MM.1S (cell line): ENCODE measurements at regions not wholly inside any gene's neighbourhood (a gene's known extent, or its start where the extent isn't known, plus 50 kb on each side); places are given as distances from the start of the nearest gene placed in this dataset.
"Not testable (repeated sequence)": the region's sequence is repeated elsewhere in the genome, so short reads cannot be mapped to it uniquely, and the experiment has no call there.

ENCODE experiments used
- DNase-seq: peaks from one replicate; pipeline ENCODE4 v3.0.0-alpha.2; 2015
- H2AFZ ChIP-seq: fragments of 300-600 bp; sonication (generic); 2 replicates; pipeline ENCODE4 v1.6.0; 2016; ENCODE audit warnings: antibody characterized with exemption, low read length
- H3F3A ChIP-seq: fragments of 300-600 bp; sonication (generic); 2 replicates; pipeline ENCODE4 v1.6.1; 2016; ENCODE audit warnings: mild to moderate bottlenecking, antibody characterized with exemption, low read length, moderate library complexity, mixed read lengths; ENCODE audit not compliant: insufficient read depth
- H3K27ac ChIP-seq: fragments of 300-600 bp; sonication (generic); 2 replicates; pipeline ENCODE4 v1.5.1; 2016; ENCODE audit warnings: mild to moderate bottlenecking, low read length
- H3K27me3 ChIP-seq: fragments of 300-600 bp; sonication (generic); replicated peaks from 2 replicates; pipeline ENCODE4 v1.6.0; 2016; ENCODE audit warnings: low read length; ENCODE audit not compliant: insufficient read depth
- H3K36me3 ChIP-seq: fragments of 300-600 bp; sonication (generic); replicated peaks from 2 replicates; pipeline ENCODE4 v1.6.1; 2016; ENCODE audit warnings: mild to moderate bottlenecking, low read length, mixed read lengths; ENCODE audit not compliant: insufficient read depth
- H3K4me1 ChIP-seq: fragments of 300-600 bp; sonication (generic); 2 replicates; pipeline ENCODE4 v1.6.1; 2016; ENCODE audit warnings: low read length, mixed read lengths
- H3K4me2 ChIP-seq: fragments of 300-600 bp; sonication (generic); 2 replicates; pipeline ENCODE4 v1.6.0; 2016; ENCODE audit warnings: low read depth, low read length
- H3K4me3 ChIP-seq: fragments of 300-600 bp; sonication (generic); 2 replicates; pipeline ENCODE4 v1.5.1; 2016; ENCODE audit warnings: low read length, mixed read lengths
- H3K79me2 ChIP-seq: fragments of 300-600 bp; sonication (generic); 2 replicates; pipeline ENCODE4 v1.6.1; 2016; ENCODE audit warnings: mixed run types, low read length, mixed read lengths
- H3K9ac ChIP-seq: fragments of 300-600 bp; sonication (generic); 2 replicates; pipeline ENCODE4 v1.6.1; 2016; ENCODE audit warnings: low read length, mixed read lengths
- H3K9me2 ChIP-seq: fragments of 300-600 bp; sonication (generic); replicated peaks from 2 replicates; pipeline ENCODE4 v1.6.1; 2016; ENCODE audit warnings: mild to moderate bottlenecking, low read length, mixed read lengths; ENCODE audit not compliant: insufficient read depth
- H3K9me3 ChIP-seq: fragments of 300-600 bp; sonication (generic); replicated peaks from 2 replicates; pipeline ENCODE4 v1.6.1; 2016; ENCODE audit warnings: mild to moderate bottlenecking, low read length, mixed read lengths; ENCODE audit not compliant: insufficient read depth
- H4K20me1 ChIP-seq: fragments of 300-600 bp; sonication (generic); 2 replicates; pipeline ENCODE4 v1.6.1; 2016; ENCODE audit warnings: mild to moderate bottlenecking, low read length, moderate library complexity, mixed read lengths; ENCODE audit not compliant: insufficient read depth
- CTCF ChIP-seq: fragments of 300-600 bp; sonication (generic); IDR thresholded peaks from 2 replicates; pipeline ENCODE4 v1.5.1; 2016; ENCODE audit warnings: antibody characterized with exemption, low read length, mixed read lengths
- EZH2 ChIP-seq: fragments of 300-600 bp; sonication (generic); optimal IDR thresholded peaks from 2 replicates; pipeline ENCODE3; 2017; ENCODE audit warnings: low read depth, mild to moderate bottlenecking, antibody characterized with exemption, low read length, mixed read lengths
- EZH2phosphoT487 ChIP-seq: fragments of 300-600 bp; sonication (generic); IDR thresholded peaks from 2 replicates; pipeline ENCODE4 v1.6.1; 2018; ENCODE audit warnings: antibody characterized with exemption, low read length

- Histone ChIP-seq H2AFZ (no peak overlapping the region), H3K27ac (no peak overlapping the region), H4K20me1 (no peaks in the 10 kb centered on the region), H3K9ac (no peak overlapping the region), H3K79me2 (no peaks in the 10 kb centered on the region), H3K4me1 (no peaks in the 10 kb centered on the region), H3F3A (no peaks in the 10 kb centered on the region), H3K4me3 (no peak overlapping the region), H3K36me3 (no peaks in the 10 kb centered on the region), H3K9me2 (no peaks in the 10 kb centered on the region), H3K27me3 (no peaks in the 10 kb centered on the region), H3K9me3 (no peaks in the 10 kb centered on the region), H3K4me2 (no peak overlapping the region)
- TF ChIP-seq EZH2 = no peak
- no peak for TF ChIP-seq CTCF
- no peak for TF ChIP-seq EZH2phosphoT487
- no peak for DNase-seq
Observed at GRCh38 chr4:19557161-19557560, 694.5 kb upstream of the SLIT2 start.

- not testable (repeated sequence) for H4K20me1 ChIP-seq, H3K36me3 ChIP-seq, H3K4me1 ChIP-seq, DNase-seq, H3K4me2 ChIP-seq, H3K79me2 ChIP-seq, H3K9ac ChIP-seq, H3K4me3 ChIP-seq, H3K9me3 ChIP-seq, H3K27ac ChIP-seq, H3K27me3 ChIP-seq, H3K9me2 ChIP-seq, H3F3A ChIP-seq, H2AFZ ChIP-seq
Observed at GRCh38 chr4:19556276-19556675, 695.4 kb upstream of the SLIT2 start.

GRCh38 chr4:19547463-19547862, 704.2 kb upstream of the SLIT2 start:
- no peak overlapping the region for H3K4me2 ChIP-seq
- H3F3A ChIP-seq = no peaks in the 10 kb centered on the region
- H3K79me2 ChIP-seq = no peaks in the 10 kb centered on the region
- H2AFZ ChIP-seq = no peak overlapping the region
- no peak overlapping the region for H3K9ac ChIP-seq
- H4K20me1 ChIP-seq = no peaks in the 10 kb centered on the region
- H3K9me2 ChIP-seq = no peaks in the 10 kb centered on the region
- H3K4me1 ChIP-seq = no peaks in the 10 kb centered on the region
- TF ChIP-seq EZH2 = no peak
- TF ChIP-seq CTCF = no peak
- no peak for TF ChIP-seq EZH2phosphoT487
- H3K9me3 ChIP-seq = no peaks in the 10 kb centered on the region
- H3K4me3 ChIP-seq = no peak overlapping the region
- no peaks in the 10 kb centered on the region for H3K27me3 ChIP-seq
- no peak overlapping the region for H3K27ac ChIP-seq
- no peaks in the 10 kb centered on the region for H3K36me3 ChIP-seq
- no peak for DNase-seq

GRCh38 chr4:19544446-19545125, 707.1 kb upstream of the SLIT2 start:
- no peak overlapping the region for H3K4me2 ChIP-seq
- H3K9me2 ChIP-seq = no peaks in the 10 kb centered on the region
- H3K9ac ChIP-seq = no peak overlapping the region
- no peak for TF ChIP-seq EZH2
- TF ChIP-seq CTCF = no peak
- TF ChIP-seq EZH2phosphoT487 = no peak
- H3K9me3 ChIP-seq = no peaks in the 10 kb centered on the region
- no peaks in the 10 kb centered on the region for H3K79me2 ChIP-seq
- H3K4me3 ChIP-seq = no peak overlapping the region
- no peak for DNase-seq
- no peak overlapping the region for H2AFZ ChIP-seq
- no peaks in the 10 kb centered on the region for H4K20me1 ChIP-seq
- H3K36me3 ChIP-seq = no peaks in the 10 kb centered on the region
- no peaks in the 10 kb centered on the region for H3K27me3 ChIP-seq
- peaks cover 11% of the 10 kb centered on the region for H3K4me1 ChIP-seq
- H3F3A ChIP-seq = no peaks in the 10 kb centered on the region
- H3K27ac ChIP-seq = no peak overlapping the region
